Epithelial cell of proximal tubule (primary cell): ENCODE measurements at regions not wholly inside any gene's neighbourhood (a gene's known extent, or its start where the extent isn't known, plus 50 kb on each side); places are given as distances from the start of the nearest gene placed in this dataset.

Experiments
- DNase-seq: peaks from one replicate; pipeline ENCODE4 v3.0.0-alpha.2; 2011; ENCODE audit warnings: low read depth
- H3K4me3 ChIP-seq: 2 replicates; pipeline ENCODE4 v1.5.1; 2011; ENCODE audit warnings: low read depth, mild to moderate bottlenecking, low read length
- CTCF ChIP-seq: conservative IDR thresholded peaks from 2 replicates; pipeline ENCODE4 v1.5.1; 2012; ENCODE audit warnings: low read depth, mild to moderate bottlenecking, low read length

- no peak overlapping the region for H3K4me3 ChIP-seq
- TF ChIP-seq CTCF, result no peak
- DNase-seq, result no peak
Measured at GRCh38 chr5:39869396-39869795, 444.6 kb upstream of the DAB2 start.

GRCh38 chr5:39867923-39868322 lies 443.1 kb upstream of the DAB2 start:
- DNase-seq, result no peak
- no peak for TF ChIP-seq CTCF
- H3K4me3 ChIP-seq, result no peak overlapping the region

GRCh38 chr5:39863926-39864552 lies 439.3 kb upstream of the DAB2 start:
- no peak overlapping the region for H3K4me3 ChIP-seq
- no peak for TF ChIP-seq CTCF
- no peak for DNase-seq

GRCh38 chr5:39857041-39857440 lies 432.3 kb upstream of the DAB2 start:
- H3K4me3 ChIP-seq, result no peak overlapping the region
- TF ChIP-seq CTCF, result no peak
- DNase-seq, result no peak

GRCh38 chr5:39854771-39855410 lies 430.1 kb upstream of the DAB2 start:
- DNase-seq, result no peak
- TF ChIP-seq CTCF, result no peak

GRCh38 chr5:39850291-39850690 lies 425.5 kb upstream of the DAB2 start:
- H3K4me3 ChIP-seq, result no peak overlapping the region
- no peak for DNase-seq
- no peak for TF ChIP-seq CTCF

More at GRCh38 chr5:39854771-39855410, 430.1 kb upstream of the DAB2 start:
- no peak overlapping the region for H3K4me3 ChIP-seq

GRCh38 chr5:39846144-39846543 lies 421.4 kb upstream of the DAB2 start:
- H3K4me3 ChIP-seq, result no peak overlapping the region
- no peak for TF ChIP-seq CTCF
- DNase-seq, result no peak
